ENCODE measurements at regions not wholly inside any gene's neighbourhood (a gene's known extent, or its start where the extent isn't known, plus 50 kb on each side); places are given as distances from the start of the nearest gene placed in this dataset.
"Not testable (repeated sequence)": the region's sequence is repeated elsewhere in the genome, so short reads cannot be mapped to it uniquely, and the experiment has no call there.

GRCh38 chr4:112005027-112005426, 140.2 kb upstream of the FAM241A start:
- no peak for DNase-seq (ENCODE audit: low read depth)

GRCh38 chr4:112007391-112007790, 137.9 kb upstream of the FAM241A start:
- DNase-seq (ENCODE audit: low read depth) = no peak

- DNase-seq (ENCODE audit: low read depth) = no peak
Measured at GRCh38 chr4:112015960-112016359, 129.3 kb upstream of the FAM241A start.

- DNase-seq (ENCODE audit: low read depth) = no peak
Measured at GRCh38 chr4:112023402-112023950, 121.8 kb upstream of the FAM241A start.

- no peak for DNase-seq (ENCODE audit: low read depth)
Measured at GRCh38 chr4:112026058-112026457, 119.2 kb upstream of the FAM241A start.

- no peak for DNase-seq (ENCODE audit: low read depth)
Measured at GRCh38 chr4:112029771-112030171, 115.5 kb upstream of the FAM241A start.

- peak; percentile 43 for DNase-seq (ENCODE audit: low read depth)
Measured at GRCh38 chr4:112031712-112032328, 113.4 kb upstream of the FAM241A start.

GRCh38 chr4:112036886-112037285, 108.4 kb upstream of the FAM241A start:
- no peak for DNase-seq (ENCODE audit: low read depth)

GRCh38 chr4:112038861-112039260, 106.4 kb upstream of the FAM241A start:
- no peak for DNase-seq (ENCODE audit: low read depth)

GRCh38 chr4:112049119-112049518, 96.1 kb upstream of the FAM241A start:
- DNase-seq (ENCODE audit: low read depth) = not testable (repeated sequence)

GRCh38 chr4:112053825-112054350, 91.4 kb upstream of the FAM241A start:
- no peak for DNase-seq (ENCODE audit: low read depth)

GRCh38 chr4:112055100-112055499, 90.2 kb upstream of the FAM241A start:
- DNase-seq (ENCODE audit: low read depth) = no peak

- no peak for DNase-seq (ENCODE audit: low read depth)
Measured at GRCh38 chr4:112057470-112057869, 87.8 kb upstream of the FAM241A start.

- DNase-seq (ENCODE audit: low read depth) = no peak
Measured at GRCh38 chr4:112058433-112058832, 86.8 kb upstream of the FAM241A start.

- DNase-seq (ENCODE audit: low read depth) = no peak
Measured at GRCh38 chr4:112060212-112060611, 85.0 kb upstream of the FAM241A start.

- DNase-seq (ENCODE audit: low read depth) = no peak
Measured at GRCh38 chr4:112061207-112061817, 83.9 kb upstream of the FAM241A start.

GRCh38 chr4:112063260-112063659, 82.0 kb upstream of the FAM241A start:
- DNase-seq (ENCODE audit: low read depth) = no peak

GRCh38 chr4:112069110-112069509, 76.1 kb upstream of the FAM241A start:
- no peak for DNase-seq (ENCODE audit: low read depth)

GRCh38 chr4:112073181-112073580, 72.1 kb upstream of the FAM241A start:
- DNase-seq (ENCODE audit: low read depth) = no peak

- DNase-seq (ENCODE audit: low read depth) = peak; percentile 31
Measured at GRCh38 chr4:112075129-112075753, 70.0 kb upstream of the FAM241A start.

- DNase-seq (ENCODE audit: low read depth) = no peak
Measured at GRCh38 chr4:112075906-112076305, 69.3 kb upstream of the FAM241A start.

- no peak for DNase-seq (ENCODE audit: low read depth)
Measured at GRCh38 chr4:112076919-112077608, 68.2 kb upstream of the FAM241A start.
